SK-N-DZ (cell line): ENCODE measurements at regions not wholly inside any gene's neighbourhood (a gene's known extent, or its start where the extent isn't known, plus 50 kb on each side); places are given as distances from the start of the nearest gene placed in this dataset.
"Not testable (repeated sequence)": the region's sequence is repeated elsewhere in the genome, so short reads cannot be mapped to it uniquely, and the experiment has no call there.

ENCODE experiments used
- DNase-seq: peaks from one replicate; pipeline ENCODE4 v3.0.0-alpha.2; 2015; ENCODE audit warnings: low spot score

GRCh38 chr4:106525425-106525824 lies 156.8 kb upstream of the GIMD1 start:
- not testable (repeated sequence) for DNase-seq

- DNase-seq: not testable (repeated sequence)
Measured at GRCh38 chr4:106524772-106525171, 156.2 kb upstream of the GIMD1 start.

GRCh38 chr4:106522839-106523238 lies 154.3 kb upstream of the GIMD1 start:
- peak; percentile 1 for DNase-seq

GRCh38 chr4:106512706-106513105 lies 144.1 kb upstream of the GIMD1 start:
- no peak for DNase-seq

GRCh38 chr4:106507440-106507839 lies 138.9 kb upstream of the GIMD1 start:
- DNase-seq: no peak

GRCh38 chr4:106503116-106504050 lies 134.8 kb upstream of the GIMD1 start:
- no peak for DNase-seq

GRCh38 chr4:106502106-106502699 lies 133.6 kb upstream of the GIMD1 start:
- peak; percentile 66 for DNase-seq

- DNase-seq: no peak
Measured at GRCh38 chr4:106497271-106497670, 128.7 kb upstream of the GIMD1 start.

- no peak for DNase-seq
Measured at GRCh38 chr4:106496061-106496460, 127.5 kb upstream of the GIMD1 start.

GRCh38 chr4:106495476-106495875 lies 126.9 kb upstream of the GIMD1 start:
- no peak for DNase-seq

GRCh38 chr4:106494066-106494465 lies 125.5 kb upstream of the GIMD1 start:
- no peak for DNase-seq

GRCh38 chr4:106493086-106493485 lies 124.5 kb upstream of the GIMD1 start:
- DNase-seq: no peak

GRCh38 chr4:106486533-106486932 lies 118.0 kb upstream of the GIMD1 start:
- DNase-seq: no peak

- no peak for DNase-seq
Measured at GRCh38 chr4:106481801-106482200, 113.2 kb upstream of the GIMD1 start.

GRCh38 chr4:106478152-106478551 lies 109.6 kb upstream of the GIMD1 start:
- DNase-seq: no peak

GRCh38 chr4:106476741-106477140 lies 108.2 kb upstream of the GIMD1 start:
- DNase-seq: no peak

- DNase-seq: no peak
Measured at GRCh38 chr4:106473515-106473914, 104.9 kb upstream of the GIMD1 start.

GRCh38 chr4:106471151-106471550 lies 102.6 kb upstream of the GIMD1 start:
- DNase-seq: no peak

GRCh38 chr4:106463622-106464021 lies 95.0 kb upstream of the GIMD1 start:
- no peak for DNase-seq

- no peak for DNase-seq
Measured at GRCh38 chr4:106454581-106454980, 86.0 kb upstream of the GIMD1 start.

GRCh38 chr4:106454021-106454420 lies 85.4 kb upstream of the GIMD1 start:
- DNase-seq: no peak

- DNase-seq: no peak
Measured at GRCh38 chr4:106451091-106451490, 82.5 kb upstream of the GIMD1 start.

- no peak for DNase-seq
Measured at GRCh38 chr4:106450249-106450648, 81.7 kb upstream of the GIMD1 start.
